NCI-H345 (cell line): ENCODE measurements at regions not wholly inside any gene's neighbourhood (a gene's known extent, or its start where the extent isn't known, plus 50 kb on each side); places are given as distances from the start of the nearest gene placed in this dataset.
A peak's percentile ranks its signal among the peaks of the same experiment; 100 is the strongest.
"Not testable (repeated sequence)": the region's sequence is repeated elsewhere in the genome, so short reads cannot be mapped to it uniquely, and the experiment has no call there.

Experiments
- DNase-seq: peaks from one replicate; lab custom pipeline; 2025; lab: John Stamatoyannopoulos, UW

DNA sequence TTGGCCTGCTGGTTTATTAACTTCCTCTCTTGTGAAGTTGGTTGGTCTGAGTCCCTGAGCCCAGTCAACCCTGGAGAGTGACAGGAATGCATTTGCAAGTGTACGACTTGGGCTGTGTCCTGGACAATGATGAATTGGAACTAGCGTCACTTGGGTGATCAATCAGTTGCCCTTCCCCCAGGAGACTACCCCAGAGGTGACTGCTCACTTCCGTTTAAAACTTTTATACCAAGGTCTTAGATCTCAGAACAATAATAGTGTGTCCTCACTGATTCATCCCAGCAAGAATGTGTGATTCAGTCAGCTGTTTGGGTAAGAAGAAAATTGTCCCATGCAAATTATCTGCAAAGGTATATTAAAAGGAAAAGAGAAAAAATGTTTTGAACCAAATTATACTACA, 102.9 kb upstream of the ARMC3 start:
- DNase-seq, result no peak

DNA sequence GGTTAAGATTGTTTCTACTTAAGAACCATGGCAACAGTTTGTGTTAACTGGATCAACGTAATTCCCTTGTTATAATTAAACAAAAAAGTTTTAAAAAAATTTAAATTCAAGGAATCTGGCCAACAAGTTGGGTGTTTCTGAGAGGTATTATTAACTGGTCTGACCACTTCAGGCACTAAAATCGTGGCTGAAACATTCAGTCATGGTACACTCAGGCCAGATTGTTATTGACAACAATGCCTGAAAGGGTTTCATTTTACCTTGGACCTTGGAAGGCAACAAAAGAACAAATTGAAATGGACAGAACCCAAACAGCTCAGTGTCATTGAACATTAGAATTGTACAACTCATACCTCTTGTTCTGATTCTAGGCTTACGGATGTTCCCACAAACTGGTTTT, 103.3 kb upstream of the ARMC3 start:
- DNase-seq, result no peak

DNA sequence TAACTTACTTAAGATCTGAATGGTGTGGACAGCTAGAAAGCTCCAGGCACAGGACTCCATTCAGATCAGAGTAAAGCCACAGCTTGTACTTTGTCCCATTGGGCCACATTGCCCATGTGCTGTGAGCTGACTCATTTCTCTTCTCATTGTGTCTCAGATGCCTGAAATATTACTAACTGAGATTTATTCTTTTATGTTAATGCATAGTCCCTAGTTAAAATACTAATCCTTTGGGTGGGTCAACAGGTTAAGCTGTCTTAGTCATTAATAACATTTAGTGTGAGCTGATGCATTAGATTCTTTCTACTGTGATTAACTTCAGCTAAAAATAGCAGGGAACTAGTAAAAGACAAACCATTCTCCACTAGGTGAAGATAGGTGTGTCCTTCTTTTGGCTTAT, 104.7 kb upstream of the ARMC3 start:
- no peak for DNase-seq

DNA sequence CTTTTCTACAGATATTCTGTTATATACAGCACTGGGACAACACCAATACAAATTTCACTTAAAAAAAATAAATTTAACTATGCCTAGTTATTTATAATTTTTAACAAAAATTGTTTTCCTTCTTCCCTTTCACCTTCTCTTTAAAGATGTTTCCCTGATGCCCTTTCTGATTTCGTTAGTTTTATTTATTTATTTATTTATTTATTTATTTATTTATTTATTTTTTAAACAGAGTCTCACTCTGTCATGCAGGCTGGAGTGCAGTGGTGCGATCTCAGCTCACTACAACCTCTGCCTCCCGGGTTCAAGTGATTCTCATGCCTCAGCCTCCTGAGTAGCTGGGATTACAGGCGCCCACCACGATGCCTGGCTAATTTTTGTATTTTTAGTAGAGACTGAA, 105.9 kb upstream of the ARMC3 start:
- not testable (repeated sequence) for DNase-seq

DNA sequence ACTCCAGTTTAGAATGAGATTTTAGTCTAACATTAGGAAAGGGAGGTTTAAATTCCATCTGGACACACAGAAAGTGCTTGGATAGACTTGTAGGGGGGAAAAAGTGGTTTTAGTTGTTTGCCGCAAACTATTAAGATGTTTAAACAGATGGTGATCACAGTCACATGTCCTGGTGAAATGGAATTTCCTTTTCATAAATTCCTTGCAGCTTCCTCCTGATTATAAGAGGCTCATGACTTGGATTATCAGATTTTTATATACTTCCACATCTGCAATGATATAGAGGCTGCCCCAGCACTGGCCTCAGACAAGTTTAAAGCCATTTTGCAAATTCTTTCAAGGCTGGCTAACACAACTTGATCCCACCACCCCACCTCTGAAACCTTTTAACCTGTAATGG, 106.4 kb upstream of the ARMC3 start:
- DNase-seq, result no peak

DNA sequence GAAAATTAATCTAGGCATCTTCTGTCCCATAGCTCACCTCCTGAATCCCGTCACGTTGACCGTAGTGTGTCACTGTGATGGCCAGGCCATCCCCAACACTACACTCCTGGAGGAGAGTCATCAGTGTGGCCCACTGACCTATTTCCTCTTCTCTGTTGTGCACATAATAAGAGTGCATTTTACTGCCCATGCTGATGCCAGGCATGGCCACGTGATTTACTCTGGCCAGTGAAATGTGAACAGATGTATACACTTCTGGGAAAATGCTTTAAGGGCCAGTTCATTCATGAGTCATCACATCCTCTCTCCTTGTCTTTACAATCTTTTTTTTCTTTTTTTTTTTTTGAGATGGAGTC, 101.9 kb upstream of the PIP4K2A start:
- no peak for DNase-seq

DNA sequence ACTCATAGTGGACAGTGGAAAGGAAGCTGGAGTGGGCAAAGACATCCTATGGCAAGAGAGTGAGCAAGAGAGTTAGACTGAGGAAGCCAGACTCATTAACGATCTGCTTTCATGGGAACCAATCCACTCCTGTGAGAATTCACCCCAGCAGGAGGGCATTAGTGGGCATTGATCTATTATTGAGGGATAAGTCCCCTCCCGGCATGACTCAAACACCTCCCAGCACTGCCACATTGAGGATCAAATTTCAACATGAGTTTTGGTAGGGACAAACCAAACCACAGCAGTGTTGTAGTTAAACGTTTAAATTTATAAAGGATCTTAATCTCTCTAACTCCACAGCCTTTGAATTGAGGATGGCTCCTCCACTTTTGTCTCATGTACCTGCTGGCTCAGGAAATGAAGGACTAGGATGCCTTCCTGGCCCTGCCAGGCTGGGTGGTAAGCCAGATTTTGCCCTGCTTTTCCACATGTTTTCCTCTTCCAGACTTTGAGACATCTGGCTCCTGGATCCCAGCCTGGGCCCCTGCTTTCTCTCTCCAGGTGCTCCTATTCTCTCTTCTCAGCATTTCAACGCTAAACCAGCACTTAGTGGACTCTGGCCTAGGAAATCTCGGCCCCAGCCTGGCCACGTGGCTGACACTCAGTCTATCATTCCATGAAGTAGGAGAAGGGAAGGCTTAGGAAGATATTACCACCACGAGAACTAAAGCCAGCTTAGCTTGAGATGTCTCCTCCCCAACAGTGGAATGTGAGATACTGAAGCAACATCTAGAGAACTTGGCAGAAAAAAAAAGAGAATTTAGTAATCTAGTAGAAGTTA, 96.5 kb upstream of the PIP4K2A start:
- no peak for DNase-seq

DNA sequence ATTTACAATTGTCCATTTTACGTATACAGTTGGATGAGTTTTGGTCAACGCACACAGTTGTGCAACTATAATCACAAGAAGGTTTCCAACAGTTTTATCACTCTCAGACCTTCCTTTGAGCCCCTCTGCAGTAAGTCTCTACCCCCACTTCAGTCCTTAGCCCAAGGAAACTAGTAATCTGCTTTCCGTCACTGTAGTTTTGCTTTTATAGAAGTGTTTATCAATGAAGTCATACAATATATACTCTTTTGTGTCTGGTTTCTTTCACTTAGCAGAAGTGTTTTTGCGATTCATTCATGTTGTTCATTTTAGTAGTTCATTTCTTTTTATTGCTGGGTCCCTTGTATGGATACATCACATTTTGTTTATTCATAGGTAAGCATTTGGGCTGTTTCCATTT, 92.9 kb upstream of the PIP4K2A start:
- DNase-seq, result no peak

DNA sequence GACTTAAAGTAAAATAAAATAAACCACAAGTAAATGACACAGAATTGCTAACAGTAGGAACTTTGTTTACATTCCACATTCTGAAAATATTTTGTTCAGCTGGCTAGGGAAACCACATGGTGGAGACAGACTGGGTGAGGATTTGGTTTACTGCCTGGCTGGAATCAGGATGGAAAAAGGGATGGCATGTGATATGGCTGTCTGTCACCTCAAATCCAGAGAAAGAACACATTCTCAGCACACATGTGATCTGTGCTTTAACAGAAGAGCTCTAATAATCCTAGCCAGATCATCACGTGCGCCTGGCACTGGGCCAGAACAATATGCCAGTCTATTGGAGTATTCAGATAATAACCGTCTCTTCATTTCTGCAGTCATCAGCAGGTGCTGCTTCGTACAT, 90.9 kb upstream of the PIP4K2A start:
- peak; percentile 82 for DNase-seq

DNA sequence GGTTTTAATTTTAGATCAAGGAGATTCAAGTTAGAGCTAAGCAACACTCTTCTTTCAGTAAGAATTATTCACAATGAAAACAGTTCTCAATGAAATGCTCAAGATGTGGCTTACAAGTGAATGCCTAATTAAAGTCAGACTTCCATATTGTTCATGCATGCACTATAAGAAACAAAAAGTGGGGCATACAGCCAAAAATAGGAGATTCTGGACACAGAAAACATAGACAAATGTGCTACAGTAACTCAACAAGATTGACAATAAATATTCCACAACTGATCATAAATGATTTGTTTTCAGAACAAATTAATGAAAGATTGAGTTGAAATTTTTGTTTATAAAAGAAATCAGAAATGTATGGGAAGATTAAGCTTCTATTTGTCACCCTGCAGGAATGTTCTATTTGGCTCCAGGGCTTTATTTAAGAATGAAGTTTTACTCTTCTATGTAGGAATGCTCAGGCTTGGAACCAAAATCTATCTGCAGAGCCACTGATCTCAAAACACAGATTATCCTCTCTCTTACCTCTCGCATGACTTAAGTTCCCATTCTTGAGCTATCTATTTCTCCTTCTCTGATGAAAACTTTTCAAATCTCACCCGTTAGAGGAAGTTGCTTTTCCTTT, 89.0 kb upstream of the PIP4K2A start:
- no peak for DNase-seq

DNA sequence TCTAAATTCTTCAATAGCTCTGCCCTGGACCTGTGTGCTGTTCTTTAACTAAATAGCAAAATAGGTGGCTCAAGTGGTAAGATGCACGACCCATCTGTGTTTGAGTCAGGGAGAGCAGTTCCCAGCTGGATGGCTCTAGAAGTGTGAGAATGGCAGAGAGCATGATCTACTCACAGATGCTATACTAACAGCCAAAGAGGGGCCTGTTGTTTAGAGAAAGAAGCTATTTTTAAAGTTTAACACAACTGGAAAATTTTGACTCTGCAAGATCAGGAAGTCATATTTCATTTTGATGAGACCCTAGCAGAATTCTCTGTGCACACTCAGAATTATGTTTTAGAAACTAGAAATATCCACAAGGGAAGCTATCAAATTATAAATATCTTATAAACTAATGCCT, 87.4 kb upstream of the PIP4K2A start:
- DNase-seq, result no peak

DNA sequence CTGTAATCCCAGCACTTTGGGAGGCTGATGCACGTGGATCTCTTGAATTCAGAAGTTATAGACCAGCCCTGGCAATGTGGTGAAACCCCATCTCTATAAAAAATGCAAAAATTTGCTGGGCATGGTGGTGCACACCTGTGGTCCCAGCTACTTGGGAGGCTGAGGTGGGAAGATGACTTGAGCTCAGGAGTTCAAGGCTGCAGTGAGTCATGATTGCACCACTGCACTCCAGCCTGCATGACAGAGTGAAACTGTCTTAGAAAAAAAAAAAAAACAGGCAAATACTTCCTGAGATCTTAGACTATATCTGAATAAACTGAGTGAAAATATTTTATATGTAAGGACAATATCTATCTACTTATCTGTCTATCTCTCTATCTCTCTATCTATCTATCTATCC, 83.4 kb upstream of the PIP4K2A start:
- not testable (repeated sequence) for DNase-seq

DNA sequence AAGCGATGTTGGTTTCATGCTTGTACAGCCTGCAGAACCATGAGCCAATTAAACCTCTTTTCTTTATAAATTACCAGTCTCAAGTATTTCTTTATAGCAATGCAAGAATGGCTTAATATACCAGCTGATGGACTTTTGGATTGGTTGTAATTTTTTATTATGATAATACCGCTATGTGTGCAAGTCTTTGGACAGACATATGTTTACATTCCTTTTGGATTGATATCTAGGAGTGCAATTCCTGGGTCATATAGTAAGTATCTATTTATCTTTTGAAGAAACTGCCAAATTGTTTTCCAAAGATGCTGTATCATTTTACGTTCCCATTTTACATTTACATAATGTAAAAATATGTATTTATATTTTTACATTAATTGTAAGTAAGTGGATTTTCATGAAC, 81.2 kb upstream of the PIP4K2A start:
- no peak for DNase-seq

DNA sequence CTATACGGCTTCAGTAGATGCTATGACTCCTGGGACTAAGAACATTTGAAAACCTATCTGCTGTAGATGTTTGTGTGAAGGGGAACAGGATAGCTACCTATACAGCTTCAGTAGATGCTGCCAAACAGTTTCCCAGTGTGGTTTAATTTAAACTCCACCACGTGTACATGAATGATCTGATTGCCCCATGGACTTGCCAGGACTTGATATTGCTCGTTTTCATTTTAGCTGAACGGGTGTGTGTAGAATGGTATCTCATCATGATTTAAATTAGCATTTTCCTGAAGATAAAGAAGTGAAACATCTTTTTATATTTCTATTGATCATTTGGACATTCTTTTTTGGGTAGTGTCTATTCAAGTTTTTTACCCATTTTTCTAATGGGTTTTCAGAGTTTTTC, 77.8 kb upstream of the PIP4K2A start:
- no peak for DNase-seq

DNA sequence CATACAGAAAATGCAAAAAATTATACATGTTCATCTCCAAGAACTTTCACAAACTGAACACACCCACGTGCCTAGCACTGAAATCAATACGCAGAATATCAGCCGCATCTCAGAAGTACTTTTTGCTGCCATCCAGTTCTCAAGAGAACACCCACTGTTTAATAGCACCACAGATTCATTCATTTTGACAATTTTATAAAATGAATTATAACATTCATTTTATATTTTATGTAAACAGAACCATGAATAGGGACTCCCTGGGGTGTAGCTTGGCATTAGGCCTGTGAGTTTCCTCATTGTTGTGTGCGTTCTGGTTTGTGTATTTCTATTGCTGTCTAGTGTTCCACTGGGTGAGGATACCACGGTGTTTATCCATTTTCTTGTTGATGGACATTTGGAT, 77.3 kb upstream of the PIP4K2A start:
- DNase-seq, result peak; percentile 2

DNA sequence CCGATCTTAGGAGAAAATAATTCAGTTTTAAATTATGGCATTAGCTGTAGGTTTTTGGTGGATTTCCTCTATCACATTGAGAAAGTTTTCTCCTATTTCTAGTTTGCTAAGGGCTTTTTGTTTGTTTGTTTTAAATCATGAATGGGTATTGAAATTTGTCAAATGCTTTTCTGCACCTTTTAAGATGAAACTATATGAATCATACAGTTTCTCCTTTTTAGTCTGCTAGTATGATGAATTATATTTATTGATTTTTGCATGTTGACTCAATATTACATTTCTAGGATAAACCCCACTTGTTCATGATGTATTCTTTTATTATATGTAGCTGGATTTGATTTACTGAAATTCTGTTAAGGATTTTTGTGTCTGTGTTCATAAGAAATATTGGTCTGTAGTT, 70.3 kb upstream of the PIP4K2A start:
- no peak for DNase-seq

DNA sequence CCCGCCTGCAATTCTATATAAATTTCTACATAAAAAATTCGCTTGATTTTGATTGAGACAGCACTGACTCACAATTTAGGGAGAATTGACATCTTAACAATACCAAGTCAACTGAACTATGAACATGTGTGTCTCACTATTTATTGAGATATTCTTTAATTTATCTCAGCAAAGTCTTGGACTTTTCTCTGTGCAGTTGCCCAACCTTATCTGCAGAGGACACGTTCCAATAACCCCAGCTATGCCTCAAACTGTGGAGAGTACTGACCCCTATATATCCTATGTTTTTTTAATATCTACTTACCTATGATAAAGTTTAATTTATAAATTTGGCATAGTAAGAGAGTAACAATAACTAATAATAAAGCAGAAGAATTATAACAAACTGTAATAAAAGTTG, 69.4 kb upstream of the PIP4K2A start:
- no peak for DNase-seq

DNA sequence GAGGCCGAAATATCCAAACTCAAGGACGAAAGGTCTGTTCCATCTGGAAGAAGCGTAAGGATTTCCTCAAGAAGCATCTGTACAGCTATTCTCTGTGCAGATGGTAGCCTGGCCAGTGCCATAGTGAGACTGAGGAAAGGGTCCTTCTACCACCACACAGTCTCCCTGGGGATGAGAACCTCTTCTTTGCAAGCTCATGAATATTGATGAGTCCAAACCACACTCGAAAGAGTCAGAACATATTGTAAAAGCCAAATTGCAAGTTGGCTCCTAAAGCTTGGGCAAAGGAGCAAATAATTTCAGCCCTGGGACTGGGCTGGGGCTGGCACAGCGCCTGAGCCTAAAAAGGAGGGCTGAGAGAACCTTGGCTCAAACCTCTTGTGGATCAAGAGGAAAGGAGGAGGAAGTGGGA, 66.1 kb upstream of the PIP4K2A start:
- DNase-seq, result no peak

DNA sequence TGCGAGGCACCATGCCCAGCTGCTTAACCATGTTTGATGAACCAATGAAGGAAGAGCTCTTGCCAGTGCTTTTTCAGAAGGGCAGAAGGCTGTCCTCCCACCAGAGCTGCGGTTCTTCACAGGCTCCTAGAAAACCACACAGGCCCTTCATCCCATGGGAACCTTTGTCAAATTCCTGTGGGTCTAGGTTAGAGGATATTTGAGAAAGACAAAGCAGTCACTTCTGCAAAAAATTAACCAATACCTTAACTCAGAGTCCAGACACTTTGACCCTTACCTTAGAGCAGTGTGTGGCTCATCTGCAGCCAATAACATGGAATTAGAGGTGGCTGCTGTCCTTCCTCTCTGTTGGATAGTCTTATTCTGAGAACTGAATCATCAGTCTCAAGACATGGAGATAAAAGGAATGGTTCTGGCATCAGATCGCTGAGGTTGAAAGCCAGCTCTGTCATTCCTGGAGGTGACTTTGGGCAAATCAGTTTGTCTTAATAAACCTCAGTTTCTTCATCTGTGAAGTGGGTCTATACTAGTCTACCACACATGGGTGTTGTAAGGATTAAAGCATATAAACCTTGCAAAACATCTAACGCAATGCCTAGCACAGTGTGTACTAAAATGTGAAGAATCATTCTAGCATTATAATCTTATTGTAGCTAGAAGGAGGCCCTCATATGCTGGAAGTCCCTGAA, 65.1 kb upstream of the PIP4K2A start:
- no peak for DNase-seq

DNA sequence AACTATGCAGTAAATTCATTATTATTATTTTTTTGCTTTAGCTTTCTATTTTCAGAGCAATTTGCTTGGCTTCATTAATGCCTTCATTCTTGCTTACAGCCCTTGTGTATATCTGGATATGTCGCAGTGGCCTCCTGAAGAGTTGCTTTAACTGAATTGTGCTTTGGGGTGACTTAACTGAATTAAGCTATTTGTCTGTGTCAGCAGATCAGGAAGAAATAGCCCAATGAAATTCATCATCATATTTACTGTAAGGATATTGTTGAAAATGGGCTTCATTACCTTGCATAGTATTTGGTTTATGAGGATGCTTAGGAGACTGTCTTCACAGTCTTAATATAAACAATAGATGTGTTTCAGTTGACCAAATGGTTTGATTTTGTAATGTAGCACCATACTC, 59.7 kb upstream of the PIP4K2A start:
- no peak for DNase-seq

DNA sequence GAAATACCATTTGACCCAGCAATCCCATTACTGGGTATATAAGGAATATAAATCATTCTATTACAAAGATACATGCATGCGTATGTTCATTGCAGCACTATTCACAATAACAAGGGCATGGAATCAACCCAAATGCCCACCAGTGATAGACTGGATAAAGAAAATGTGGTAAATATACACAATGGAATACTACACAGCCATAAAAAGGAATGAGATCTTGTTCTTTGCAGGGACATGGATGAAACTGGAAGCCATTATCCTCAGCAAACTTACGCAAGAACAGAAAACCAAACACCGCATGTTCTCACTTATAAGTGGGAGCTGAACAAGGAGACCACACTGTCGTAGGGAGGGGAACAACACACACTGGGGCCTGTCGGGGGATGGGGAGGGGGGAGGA, 57.3 kb upstream of the PIP4K2A start:
- not testable (repeated sequence) for DNase-seq

DNA sequence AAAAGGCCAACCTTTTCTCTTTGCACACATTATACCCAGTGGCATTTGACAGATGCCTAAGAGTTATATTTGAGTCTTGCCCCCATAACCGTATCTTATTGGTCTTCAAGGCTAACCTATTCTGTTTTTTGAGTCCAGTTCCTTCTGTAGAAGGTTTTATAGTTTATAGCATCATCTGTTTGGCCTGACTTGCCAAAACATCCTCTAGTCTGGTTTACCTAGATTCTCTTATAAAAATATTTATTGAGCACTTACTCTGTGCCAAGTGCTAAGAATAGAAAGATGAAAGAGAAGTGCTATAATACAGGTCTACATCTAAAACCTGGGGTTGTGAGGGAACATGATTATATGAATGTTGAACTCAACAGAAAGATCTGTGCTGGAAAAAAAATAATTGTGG, 55.9 kb upstream of the PIP4K2A start:
- no peak for DNase-seq

DNA sequence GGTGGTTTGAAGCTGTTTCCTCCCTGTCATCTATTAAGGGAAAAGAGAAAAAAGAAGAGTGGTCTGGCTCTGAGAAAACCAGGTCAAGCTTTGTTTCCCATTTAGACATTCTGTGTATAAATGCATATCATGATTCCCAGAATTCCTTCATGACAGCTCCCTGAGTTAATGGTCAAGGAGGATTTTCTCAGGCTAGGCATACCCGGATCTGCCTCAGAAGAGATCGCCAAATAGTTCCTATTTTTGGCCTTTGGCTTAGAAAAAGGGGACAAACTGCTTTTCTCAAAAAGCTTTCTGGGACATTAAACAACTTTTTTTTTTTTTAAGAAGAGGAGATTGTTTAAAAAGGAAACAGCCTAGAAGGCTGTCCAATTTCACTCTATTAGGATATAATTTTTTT, 53.5 kb upstream of the PIP4K2A start:
- DNase-seq, result no peak
